PC-3 (cell line): ENCODE measurements at regions not wholly inside any gene's neighbourhood (a gene's known extent, or its start where the extent isn't known, plus 50 kb on each side); places are given as distances from the start of the nearest gene placed in this dataset.
"Not testable (repeated sequence)": the region's sequence is repeated elsewhere in the genome, so short reads cannot be mapped to it uniquely, and the experiment has no call there.

ENCODE experiments used
- CTCF ChIP-seq: fragments of 300-600 bp; sonication (generic); conservative IDR thresholded peaks from 2 replicates; pipeline ENCODE4 v1.5.1; 2017; ENCODE audit warnings: antibody characterized with exemption, low read depth, mild to moderate bottlenecking, low read length
- EZH2phosphoT487 ChIP-seq: fragments of 300-600 bp; sonication (generic); IDR thresholded peaks from 2 replicates; pipeline ENCODE4 v1.6.1; 2018; ENCODE audit warnings: mild to moderate bottlenecking, antibody characterized with exemption, low read length, borderline replicate concordance

GRCh38 chr2:64252251-64252978, 108.2 kb upstream of the PELI1 start:
- TF ChIP-seq CTCF, EZH2phosphoT487: not testable (repeated sequence)
